Fibroblast of lung (primary cell): ENCODE measurements at regions not wholly inside any gene's neighbourhood (a gene's known extent, or its start where the extent isn't known, plus 50 kb on each side); places are given as distances from the start of the nearest gene placed in this dataset.

Source experiments
- DNase-seq, 2 donors: peaks; one replicate each; pipeline versions ENCODE4 v3.0.0 to v3.0.0-alpha.2; 2010; ENCODE audit warnings: low read depth in 2 of 2
- H2AFZ ChIP-seq: 2 replicates; pipeline ENCODE4 v1.5.1; 2012; ENCODE audit warnings: low read length, control low read depth, inconsistent platforms
- H3K27ac ChIP-seq: 2 replicates; pipeline ENCODE4 v1.5.1; 2011; ENCODE audit warnings: low read length, control low read depth; ENCODE audit not compliant: insufficient read depth
- H3K27me3 ChIP-seq: 2 replicates; pipeline ENCODE4 v1.5.1; 2011; ENCODE audit warnings: mild to moderate bottlenecking, low read length; ENCODE audit not compliant: control insufficient read depth, insufficient read depth
- H3K36me3 ChIP-seq: 2 replicates; pipeline ENCODE4 v1.5.1; 2011; ENCODE audit warnings: low read length; ENCODE audit not compliant: control insufficient read depth, insufficient read depth
- H3K4me1 ChIP-seq: 2 replicates; pipeline ENCODE4 v1.5.1; 2011; ENCODE audit warnings: low read length; ENCODE audit not compliant: control insufficient read depth, insufficient read depth; ENCODE audit errors: extremely low read depth
- H3K4me2 ChIP-seq: 2 replicates; pipeline ENCODE4 v1.5.1; 2011; ENCODE audit warnings: low read length, control low read depth; ENCODE audit not compliant: insufficient read depth; ENCODE audit errors: extremely low read depth
- H3K4me3 ChIP-seq, 4 experiments: fragments of 200-600 bp in 1 of 4; sonication (generic) in 1 of 4; replicated peaks in 1 of 4; 2 replicates each; pipeline ENCODE4 v1.5.1; 2011 to 2016; ENCODE audit warnings: low read length in 4 of 4, low read depth in 3 of 4, mild to moderate bottlenecking in 3 of 4, control low read depth in 2 of 4, inconsistent platforms in 1 of 4, mixed read lengths in 1 of 4; ENCODE audit not compliant: insufficient read depth in 1 of 4; ENCODE audit errors: control extremely low read depth in 1 of 4
- H3K79me2 ChIP-seq: 2 replicates; pipeline ENCODE4 v1.5.1; 2012; ENCODE audit warnings: mild to moderate bottlenecking, low read length, inconsistent platforms; ENCODE audit not compliant: control insufficient read depth, insufficient read depth
- H3K9ac ChIP-seq: 2 replicates; pipeline ENCODE4 v1.5.1; 2011; ENCODE audit warnings: mild to moderate bottlenecking, low read length, control low read depth; ENCODE audit not compliant: insufficient read depth
- H3K9me3 ChIP-seq: 2 replicates; pipeline ENCODE4 v1.5.1; 2012; ENCODE audit warnings: low read depth, low read length; ENCODE audit not compliant: control insufficient read depth, insufficient read depth
- H4K20me1 ChIP-seq: 2 replicates; pipeline ENCODE4 v1.5.1; 2011; ENCODE audit warnings: low read length; ENCODE audit not compliant: control insufficient read depth, insufficient read depth; ENCODE audit errors: extremely low read depth
- EZH2 ChIP-seq: IDR thresholded peaks from 2 replicates; pipeline ENCODE4 v1.5.1; 2012; ENCODE audit warnings: low read length, control low read depth, mild to moderate bottlenecking; ENCODE audit errors: missing control alignments
- TF ChIP-seq, protein P1 (sequence below), 2 donors: IDR thresholded peaks in 1 of 2; conservative IDR thresholded peaks in 1 of 2; 1 replicate in 1 of 2; 2 replicates in 1 of 2; pipeline ENCODE4 v1.5.1; 2011 to 2012; ENCODE audit warnings: low read length in 2 of 2, control low read depth in 1 of 2, inconsistent platforms in 1 of 2, low read depth in 1 of 2, mild to moderate bottlenecking in 1 of 2

- DNase-seq, result no peak
- H3K9me3 ChIP-seq, result no peaks in the 10 kb centered on the region
- H3K4me3 ChIP-seq, result no peak overlapping the region
- TF ChIP-seq, protein P1, sequence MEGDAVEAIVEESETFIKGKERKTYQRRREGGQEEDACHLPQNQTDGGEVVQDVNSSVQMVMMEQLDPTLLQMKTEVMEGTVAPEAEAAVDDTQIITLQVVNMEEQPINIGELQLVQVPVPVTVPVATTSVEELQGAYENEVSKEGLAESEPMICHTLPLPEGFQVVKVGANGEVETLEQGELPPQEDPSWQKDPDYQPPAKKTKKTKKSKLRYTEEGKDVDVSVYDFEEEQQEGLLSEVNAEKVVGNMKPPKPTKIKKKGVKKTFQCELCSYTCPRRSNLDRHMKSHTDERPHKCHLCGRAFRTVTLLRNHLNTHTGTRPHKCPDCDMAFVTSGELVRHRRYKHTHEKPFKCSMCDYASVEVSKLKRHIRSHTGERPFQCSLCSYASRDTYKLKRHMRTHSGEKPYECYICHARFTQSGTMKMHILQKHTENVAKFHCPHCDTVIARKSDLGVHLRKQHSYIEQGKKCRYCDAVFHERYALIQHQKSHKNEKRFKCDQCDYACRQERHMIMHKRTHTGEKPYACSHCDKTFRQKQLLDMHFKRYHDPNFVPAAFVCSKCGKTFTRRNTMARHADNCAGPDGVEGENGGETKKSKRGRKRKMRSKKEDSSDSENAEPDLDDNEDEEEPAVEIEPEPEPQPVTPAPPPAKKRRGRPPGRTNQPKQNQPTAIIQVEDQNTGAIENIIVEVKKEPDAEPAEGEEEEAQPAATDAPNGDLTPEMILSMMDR (conservative IDR thresholded peaks at IDR 0.05 in 1 of 2, IDR thresholded peaks at IDR 0.05 in 1 of 2; ENCODE audit: low read depth in 1 of 2, low read length in 2 of 2), result no peak
- TF ChIP-seq EZH2, result no peak
- no peak overlapping the region for H3K27ac ChIP-seq
- H4K20me1 ChIP-seq, result no peaks in the 10 kb centered on the region
- H3K9ac ChIP-seq, result no peak overlapping the region
- no peak overlapping the region for H3K4me2 ChIP-seq
- H3K36me3 ChIP-seq, result no peaks in the 10 kb centered on the region
- H3K4me1 ChIP-seq, result no peaks in the 10 kb centered on the region
- no peaks in the 10 kb centered on the region for H3K27me3 ChIP-seq
- H3K79me2 ChIP-seq, result no peaks in the 10 kb centered on the region
- H2AFZ ChIP-seq, result no peak overlapping the region
These were observed 512.7 kb upstream of the ADGRL4 start for GRCh38 chr1:79519084-79519760.

DNA sequence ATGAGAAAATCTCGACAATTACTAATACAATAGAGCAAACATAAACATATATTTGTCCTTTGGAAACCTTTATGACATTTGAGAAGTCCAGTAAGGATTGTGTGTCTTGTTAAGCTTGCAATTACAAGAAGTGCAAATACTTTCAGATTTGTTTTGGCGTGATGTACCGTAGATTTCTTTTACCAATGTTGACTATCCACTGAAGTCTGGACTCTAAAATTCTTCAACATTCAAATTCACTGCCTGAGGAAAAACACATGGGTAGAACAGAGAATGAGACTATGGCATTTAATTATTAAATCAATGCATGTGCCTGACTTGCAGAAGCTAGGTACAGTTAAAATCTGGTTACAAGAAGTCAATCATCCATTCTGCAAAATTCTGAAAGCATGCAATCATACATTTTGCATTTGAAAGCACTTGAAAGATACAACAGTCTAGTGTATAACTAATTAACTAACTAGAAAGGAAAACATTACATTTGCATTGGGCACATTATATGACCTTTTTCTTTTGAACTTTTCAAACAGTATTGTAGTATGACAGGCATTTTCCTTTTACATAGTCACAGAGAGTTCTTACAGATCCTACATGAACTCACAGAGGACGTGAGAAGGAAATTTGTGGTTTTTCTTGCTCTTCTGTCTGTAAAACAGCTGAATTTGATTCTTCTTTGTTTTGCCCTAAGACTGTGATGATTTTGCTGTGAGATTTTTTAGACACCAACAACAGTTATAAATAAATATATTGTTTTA, 511.1 kb upstream of the ADGRL4 start:
- no peak for DNase-seq
- Histone ChIP-seq H2AFZ (no peak overlapping the region), H3K27me3 (no peaks in the 10 kb centered on the region), H3K9ac (no peak overlapping the region), H3K4me1 (no peaks in the 10 kb centered on the region), H3K79me2 (no peaks in the 10 kb centered on the region), H3K4me3 (no peak overlapping the region), H4K20me1 (no peaks in the 10 kb centered on the region), H3K4me2 (no peak overlapping the region), H3K9me3 (no peaks in the 10 kb centered on the region), H3K36me3 (no peaks in the 10 kb centered on the region), H3K27ac (no peak overlapping the region)
- TF ChIP-seq, protein P1 (conservative IDR thresholded peaks at IDR 0.05 in 1 of 2, IDR thresholded peaks at IDR 0.05 in 1 of 2; ENCODE audit: low read depth in 1 of 2, low read length in 2 of 2), result no peak
- TF ChIP-seq EZH2, result no peak

DNA sequence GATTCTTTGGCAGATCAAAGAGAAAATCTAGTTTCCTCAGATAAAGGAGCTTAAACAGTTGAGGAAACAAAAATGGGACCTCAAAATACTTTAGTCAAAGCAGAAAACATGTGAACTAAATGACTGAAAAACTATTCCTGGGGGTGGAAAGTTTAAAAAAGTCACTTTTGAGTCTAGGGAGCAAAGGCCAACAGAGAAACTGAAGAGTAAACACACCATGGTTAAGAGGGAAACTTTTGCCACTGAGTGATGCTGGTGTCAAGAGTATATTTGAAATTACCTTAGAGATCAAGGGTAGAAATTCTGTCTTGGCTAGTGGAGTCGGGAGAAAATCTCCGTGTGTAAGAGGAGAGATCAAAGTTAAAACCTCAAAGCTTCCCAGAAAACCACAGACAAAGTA, 501.2 kb upstream of the ADGRL4 start:
- H4K20me1 ChIP-seq, result no peaks in the 10 kb centered on the region
- no peak for DNase-seq
- no peak for TF ChIP-seq EZH2
- TF ChIP-seq, protein P1 (conservative IDR thresholded peaks at IDR 0.05 in 1 of 2, IDR thresholded peaks at IDR 0.05 in 1 of 2; ENCODE audit: low read depth in 1 of 2, low read length in 2 of 2), result no peak

More for the DNA sequence above, 501.2 kb upstream of the ADGRL4 start:
- Histone ChIP-seq H3K9me3 (no peaks in the 10 kb centered on the region), H3K27ac (no peak overlapping the region), H3K4me2 (no peak overlapping the region), H3K9ac (no peak overlapping the region), H3K4me1 (no peaks in the 10 kb centered on the region), H3K36me3 (no peaks in the 10 kb centered on the region), H2AFZ (no peak overlapping the region), H3K27me3 (no peaks in the 10 kb centered on the region), H3K4me3 (no peak overlapping the region), H3K79me2 (no peaks in the 10 kb centered on the region)
